HG03060 (cell line): ENCODE measurements at regions not wholly inside any gene's neighbourhood (a gene's known extent, or its start where the extent isn't known, plus 50 kb on each side); places are given as distances from the start of the nearest gene placed in this dataset.
"Not testable (repeated sequence)": the region's sequence is repeated elsewhere in the genome, so short reads cannot be mapped to it uniquely, and the experiment has no call there.

Source experiments
- ATAC-seq: cut with Tn5 transposase; IDR thresholded peaks from one replicate; pipeline ENCODE4 v1.9.1; 2021; ENCODE audit warnings: low read depth, moderate number of reproducible peaks; ENCODE audit not compliant: unreplicated experiment

DNA sequence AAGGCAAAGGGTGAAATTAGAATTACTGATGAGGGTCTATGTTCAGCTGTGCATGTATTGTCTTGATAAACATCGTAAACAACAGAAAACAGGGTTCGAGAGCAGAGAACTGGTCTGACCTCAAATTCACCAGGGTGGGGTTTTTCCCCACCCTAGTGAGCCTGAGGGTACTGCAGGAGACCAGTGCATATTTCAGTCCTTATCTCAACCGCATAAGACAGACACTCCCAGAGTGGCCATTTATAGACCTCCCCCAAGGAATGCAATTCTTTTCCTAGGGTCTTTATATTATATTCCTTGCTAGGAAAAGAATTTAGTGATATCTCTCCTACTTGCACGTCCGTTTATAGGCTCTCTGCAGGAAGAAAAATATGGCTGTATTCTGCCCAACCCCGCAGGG, 257.0 kb upstream of the OSR1 start:
- ATAC-seq, result not testable (repeated sequence)

DNA sequence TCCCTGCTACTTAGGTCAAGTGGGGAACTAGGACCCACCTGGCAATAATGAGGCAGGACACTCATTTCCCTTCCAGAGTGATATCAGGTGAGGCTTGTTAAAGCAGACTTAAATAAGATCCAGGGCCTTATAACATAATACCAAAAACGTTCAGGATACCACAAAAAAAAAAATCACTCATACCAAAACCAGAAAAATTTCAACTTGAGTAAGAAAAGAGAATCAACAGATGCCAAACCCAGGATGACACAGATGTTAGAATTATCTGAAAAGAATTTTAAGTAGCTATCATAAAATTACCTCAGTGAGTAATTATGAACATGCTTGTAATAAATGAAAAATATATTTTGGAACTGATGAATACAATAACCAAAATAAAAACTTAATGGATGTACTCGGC, 255.6 kb upstream of the OSR1 start:
- ATAC-seq, result no peak

DNA sequence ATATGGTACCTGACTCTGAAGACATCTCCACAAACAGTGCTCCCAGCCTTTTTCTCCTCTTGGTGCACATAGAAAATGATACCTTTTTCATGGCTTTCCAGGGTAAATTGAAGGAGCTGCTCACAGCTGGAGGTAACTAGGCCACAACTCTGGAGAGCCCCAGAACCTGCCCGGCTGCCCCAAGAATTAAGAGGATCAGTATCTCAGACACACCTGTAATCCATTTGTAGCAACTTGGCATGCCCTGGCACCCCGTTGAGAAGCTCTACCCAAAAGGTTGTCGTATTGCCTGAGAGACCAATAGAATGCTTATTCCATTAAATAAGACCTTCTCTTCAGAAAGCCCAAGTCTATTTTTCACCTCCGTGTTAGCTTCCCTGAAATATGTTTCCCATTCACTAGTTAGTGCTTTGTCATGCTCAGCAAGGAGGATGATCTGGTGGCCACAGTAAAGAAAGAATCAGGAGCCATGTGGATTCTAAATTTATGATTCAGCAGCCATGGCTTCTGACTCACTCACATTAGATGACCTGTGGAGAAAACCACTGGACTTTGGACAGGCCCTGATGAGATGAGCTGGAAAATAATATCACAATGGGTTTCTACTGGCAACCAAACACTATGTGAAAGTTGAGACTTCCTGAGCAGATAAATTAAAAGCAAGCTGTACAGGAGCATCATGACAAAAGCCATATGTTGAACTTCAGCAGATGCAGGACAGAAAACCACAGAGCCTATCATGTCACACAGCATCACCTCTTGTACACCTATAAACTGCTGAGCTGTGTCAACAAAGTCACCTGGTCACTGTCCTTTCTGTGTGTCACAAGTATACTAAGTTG, 253.3 kb upstream of the OSR1 start:
- no peak for ATAC-seq

DNA sequence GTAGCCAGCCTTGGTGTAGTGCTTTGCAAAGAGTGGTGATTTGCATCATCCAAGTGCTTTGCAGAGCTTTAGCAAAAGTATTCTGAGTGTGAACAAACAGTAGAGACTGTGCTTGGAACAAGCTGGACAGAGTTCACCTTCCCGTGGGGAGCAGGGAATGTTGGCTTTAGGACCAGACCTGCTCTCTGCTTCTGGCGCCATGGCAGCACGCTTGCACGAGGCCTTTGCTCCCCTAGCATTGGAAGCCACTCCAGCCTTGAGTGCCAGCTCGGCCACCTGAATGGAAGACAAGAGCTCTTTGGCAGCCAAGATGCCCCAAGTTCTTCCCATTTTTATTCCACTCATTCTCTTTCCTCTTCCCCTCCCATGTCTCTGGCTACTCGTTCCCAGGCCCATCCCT, 250.8 kb upstream of the OSR1 start:
- no peak for ATAC-seq

DNA sequence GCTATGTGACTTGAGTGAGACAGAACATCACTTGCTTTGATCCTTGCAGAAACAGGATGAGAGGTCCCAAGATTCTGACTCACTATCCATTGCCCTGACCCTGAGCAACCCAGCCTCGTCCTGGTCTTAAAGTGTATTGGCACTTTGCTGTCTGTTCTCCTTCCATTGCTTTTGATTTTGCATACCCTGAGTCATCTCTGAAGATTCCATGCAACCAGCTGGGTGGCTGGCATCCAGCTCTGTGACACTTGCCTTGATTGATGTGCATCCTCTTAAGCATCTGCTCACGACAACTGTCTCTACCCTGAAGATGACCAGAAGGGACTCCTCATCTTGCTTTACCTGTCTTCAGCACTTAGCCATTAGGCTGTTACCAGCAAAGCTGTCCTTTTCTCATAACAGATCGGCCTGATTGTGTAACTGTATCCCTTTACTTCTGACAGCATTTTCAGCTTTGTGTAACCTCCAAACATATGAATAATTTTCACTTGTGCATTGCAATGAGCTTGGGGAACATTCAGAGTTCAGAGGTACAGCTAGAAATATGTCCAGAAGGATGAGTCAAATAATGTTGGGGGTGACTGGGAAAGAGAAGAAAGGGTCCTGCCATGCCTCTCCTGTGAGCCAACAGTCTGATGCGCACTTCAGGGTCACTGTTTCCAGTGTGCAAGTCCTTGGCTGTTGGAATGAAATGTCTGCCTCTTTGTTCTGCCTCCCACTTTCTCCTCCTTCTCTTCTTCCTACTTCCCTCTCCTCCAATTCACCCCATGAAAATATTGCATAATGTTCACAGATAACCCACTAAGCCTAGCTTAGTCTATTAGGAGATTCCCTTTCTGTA, 249.7 kb upstream of the OSR1 start:
- no peak for ATAC-seq

DNA sequence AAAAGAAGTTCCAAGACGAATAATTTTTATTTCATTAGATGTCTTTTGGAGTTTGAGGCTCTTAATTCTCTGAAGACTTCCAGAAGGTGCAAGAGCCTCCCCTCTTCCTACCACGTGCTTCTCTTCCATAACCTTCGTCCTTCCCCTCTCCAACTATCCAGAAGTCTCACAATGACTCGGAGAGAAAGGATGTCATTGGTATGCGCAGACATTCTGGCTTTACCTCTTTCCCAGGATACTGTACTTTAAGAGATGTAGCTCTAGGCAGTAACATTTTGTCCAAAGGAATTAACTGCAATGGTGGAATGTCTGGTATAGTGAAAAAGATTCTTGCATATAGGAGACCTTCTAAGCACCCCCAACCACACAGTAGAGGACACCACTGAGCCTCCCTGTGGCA, 249.0 kb upstream of the OSR1 start:
- no peak for ATAC-seq

DNA sequence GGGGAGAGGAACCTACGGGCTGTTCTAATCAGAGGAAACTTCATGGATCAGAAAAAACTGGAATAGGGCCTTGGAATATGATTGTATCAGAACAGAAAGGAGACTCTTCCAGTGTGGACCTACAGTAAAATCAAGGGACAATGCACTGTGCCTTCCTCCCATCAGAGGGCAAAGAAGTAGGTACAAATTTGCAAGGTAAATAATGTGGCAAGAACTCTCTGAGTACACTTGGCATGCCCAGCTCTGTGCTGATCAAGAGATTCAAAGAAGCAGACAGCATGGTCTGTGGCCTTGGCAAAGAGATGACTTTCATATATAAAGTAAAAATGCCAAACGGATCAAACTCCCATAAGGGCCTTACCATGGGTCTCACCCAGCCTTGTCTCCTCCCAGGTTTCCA, 242.6 kb upstream of the OSR1 start:
- ATAC-seq, result no peak

DNA sequence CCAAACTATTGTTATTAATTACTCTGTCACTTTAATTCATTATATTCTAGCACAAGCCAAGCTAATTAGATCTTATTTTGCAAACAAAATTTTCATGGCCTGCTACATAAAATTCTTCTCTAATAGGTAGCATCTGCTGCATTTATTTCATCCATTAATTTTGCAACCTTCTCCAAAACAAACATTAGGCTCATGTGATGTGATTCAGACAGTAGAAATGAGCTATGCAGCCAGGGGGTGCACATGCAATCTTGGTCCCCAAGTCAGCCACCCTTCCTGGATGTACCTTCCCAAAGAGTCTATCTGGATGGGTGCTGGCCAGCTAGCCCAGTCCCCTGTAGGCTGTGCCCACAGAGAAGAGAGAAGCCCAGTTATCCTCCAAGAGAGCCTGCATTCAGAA, 242.1 kb upstream of the OSR1 start:
- no peak for ATAC-seq

DNA sequence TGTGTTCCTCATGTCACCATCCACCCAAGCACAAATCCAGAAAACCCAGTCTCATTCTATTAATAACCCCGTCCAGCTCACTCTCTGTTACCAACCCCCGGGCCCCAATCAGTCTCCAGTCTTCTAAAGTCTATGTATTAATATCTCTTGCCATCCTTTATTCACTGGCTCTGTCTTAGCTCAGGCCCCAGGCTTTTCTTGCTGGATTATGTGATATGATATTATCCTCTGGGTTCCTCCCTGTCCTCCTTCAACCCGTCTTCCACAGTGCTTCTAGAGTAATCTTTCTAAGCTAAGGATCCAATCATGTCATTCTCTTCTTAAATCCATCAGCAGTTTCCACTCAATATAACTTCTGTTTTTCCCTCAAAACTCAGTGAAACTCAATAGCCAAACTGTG, 240.5 kb upstream of the OSR1 start:
- ATAC-seq, result no peak

DNA sequence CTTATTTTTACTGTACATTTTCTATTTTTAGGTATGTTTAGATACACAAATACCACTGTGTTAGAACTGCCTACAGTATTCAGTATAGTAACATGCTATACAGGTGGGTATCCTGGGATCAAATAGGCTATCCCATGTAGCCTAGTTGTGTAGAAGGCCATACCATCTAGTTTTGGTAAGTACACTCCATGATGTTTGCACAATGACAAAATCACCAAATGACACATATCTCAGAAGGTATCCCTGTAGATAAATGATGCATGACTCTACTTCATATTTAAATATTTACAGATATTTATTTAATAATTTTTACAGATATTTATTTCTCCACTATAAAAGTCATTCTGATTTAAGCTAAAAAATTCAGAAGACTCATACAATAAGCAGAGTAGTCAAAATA, 233.8 kb upstream of the OSR1 start:
- ATAC-seq, result no peak

DNA sequence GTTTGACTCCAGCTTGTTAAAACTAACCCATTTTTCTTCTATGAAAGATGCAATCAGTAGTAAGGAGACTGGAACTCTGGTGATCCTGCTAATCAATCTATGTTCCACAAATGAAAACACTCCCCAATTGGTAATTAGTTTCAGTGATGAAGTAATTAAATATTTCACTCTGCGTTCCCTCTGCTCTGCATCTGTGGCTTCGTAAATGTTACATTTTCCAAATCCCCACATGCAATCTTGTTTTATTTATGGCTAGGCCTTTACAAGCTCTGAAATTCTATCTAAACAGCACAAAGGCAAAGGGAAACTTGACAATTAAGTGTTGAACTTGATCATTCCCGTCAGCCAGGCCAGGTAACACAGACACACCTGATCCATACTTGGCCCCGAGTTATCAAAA, 231.4 kb upstream of the OSR1 start:
- no peak for ATAC-seq

DNA sequence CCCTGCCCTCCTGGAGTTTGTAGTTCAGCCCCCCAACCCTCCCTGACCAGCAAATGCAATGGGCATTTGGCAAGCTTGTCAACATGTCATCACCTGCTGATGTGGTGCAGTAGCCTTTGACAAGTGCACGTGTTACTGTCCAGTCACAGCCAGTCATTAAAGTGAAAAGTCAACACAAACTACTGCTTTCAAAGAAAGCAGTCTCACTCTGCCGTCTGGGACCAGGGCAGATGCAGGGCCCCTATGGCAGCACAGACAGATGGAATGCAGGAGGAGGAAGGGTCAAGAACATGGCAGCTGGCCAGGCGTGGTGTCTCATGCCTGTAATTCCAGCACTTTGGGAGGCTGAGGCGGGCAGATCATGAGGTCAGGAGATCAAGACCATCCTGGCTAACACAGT, 222.4 kb upstream of the OSR1 start:
- no peak for ATAC-seq

DNA sequence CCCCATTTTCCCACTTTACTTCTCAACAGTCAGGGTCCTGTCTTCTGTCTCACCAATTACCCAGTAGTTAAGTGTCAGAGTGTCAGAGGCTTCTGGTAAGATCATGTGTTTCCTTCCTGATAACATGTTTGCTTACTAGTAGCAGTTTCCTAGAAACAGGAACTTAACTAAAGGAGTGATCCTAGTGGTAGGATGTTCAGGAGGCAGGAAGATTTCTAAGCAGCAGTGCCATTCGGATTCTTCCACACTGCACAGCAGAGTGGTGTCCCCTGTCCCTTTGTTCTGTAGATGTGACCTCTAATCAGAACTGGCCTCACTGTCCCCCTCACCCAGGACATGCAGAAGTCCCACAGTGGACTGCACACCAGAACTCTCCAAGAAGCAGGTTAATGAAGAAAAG, 221.8 kb upstream of the OSR1 start:
- no peak for ATAC-seq

DNA sequence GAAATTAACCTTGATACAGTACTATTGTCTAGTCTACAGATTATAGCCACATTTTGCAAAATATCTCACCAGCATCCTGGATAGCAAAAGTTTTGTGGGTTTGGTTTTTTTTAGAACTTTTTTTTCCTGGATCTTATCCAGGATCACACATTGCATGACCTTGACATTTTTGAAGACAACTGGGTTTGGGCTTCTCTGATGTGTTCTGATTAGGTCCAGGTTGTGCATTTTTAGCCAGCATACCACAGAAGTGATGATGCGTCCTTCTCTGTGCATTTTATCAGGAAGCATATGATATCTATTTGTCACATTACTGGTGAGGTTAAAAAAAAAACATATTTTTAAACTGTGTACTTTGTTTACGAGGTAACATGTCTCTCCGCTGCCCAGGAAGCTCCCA, 221.0 kb upstream of the OSR1 start:
- no peak for ATAC-seq

DNA sequence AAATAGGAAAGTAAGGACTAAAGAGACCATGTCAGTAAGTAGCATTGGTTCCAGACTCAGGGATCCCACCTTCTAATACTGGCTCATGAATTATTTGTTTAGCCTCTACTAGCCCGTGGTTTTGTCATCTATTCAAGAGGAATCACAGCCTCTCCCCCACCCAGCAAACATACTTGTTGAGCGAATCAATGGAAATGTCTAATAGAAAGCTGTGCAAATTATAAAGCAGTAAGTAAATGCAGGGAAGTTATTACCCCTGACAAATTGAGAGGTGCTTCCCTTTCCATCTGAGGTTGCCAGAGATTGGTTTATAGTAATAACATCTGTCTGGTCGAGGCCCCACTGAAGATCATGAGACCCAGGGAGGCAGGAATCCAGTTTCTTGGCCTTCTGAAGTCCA, 219.3 kb upstream of the OSR1 start:
- no peak for ATAC-seq

DNA sequence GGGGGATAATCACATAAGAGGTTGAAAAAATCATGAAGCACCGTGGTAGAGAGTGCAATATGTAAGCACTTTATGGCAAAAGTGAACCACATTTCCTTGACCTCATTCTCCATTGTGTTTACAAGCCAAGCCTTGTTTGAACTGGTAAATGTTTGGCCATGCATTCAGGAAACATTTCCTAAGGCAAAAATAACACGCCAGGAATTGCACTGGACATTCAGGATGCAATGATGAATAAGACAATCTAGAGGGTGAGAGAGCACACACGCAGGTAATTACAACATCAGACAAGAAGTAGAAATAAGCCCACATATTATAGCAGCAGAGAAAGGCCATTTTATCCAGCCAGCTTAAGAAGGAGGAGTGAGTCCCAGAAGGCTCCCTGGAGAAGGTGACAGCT, 218.0 kb upstream of the OSR1 start:
- ATAC-seq, result no peak

DNA sequence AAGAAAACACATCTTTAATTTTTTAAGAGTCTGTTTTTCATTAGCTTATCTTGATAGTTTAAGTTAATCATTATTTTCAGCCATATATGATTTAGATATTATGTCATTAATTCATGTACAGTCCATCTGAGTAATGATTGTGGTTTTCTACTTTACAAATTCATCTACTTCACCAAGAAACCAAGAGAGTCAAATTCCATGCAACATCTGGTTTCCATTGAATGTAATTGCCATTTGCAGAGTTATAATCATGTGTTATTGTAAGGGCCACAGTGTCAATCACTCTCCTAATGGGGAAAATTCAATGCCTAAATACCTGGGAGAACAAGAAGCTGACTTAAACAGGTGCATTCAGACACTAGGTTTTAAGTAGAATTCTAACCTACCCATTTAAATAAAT, 217.2 kb upstream of the OSR1 start:
- ATAC-seq, result no peak

DNA sequence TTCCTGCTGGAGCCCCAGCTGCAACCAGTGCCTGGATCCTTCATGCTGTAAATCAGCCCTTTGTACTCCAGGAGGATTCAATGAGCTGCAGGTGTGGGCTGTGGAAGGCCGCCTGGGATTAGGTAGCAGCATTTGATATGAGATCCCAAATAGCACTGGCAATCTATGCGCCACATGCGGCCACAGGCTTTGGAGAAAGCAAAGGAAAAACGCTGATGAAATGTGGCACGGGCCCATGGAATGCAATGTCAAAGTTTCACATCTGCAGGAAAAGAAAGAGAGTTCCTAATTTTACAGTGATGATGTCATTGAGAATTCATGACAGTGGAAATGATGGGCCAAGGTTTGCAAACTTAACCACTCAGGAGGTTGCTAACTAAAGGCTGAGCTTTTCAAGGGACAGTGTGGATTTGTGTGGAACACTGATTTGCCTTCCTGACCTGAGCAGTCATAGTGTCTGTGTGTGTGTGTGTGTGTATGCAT, 216.4 kb upstream of the OSR1 start:
- no peak for ATAC-seq

DNA sequence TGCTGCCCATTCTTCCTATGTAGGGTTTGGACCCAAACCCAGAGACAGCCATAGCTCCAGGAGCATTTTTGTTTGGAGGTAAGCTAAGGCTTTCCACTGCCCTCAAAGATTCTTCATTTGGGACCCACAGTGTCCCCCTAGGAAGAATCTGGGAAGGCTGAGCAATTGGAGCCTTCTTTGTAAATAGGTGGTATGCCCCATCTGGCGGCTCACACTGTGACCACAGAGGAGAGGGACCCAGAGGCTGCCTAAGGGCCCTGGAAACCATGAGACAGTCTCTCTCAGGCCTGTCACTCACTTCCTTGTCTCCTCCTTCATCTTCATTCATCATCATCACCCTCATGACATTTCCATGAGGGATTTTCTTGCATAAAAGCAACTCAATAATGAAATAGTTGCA, 215.4 kb upstream of the OSR1 start:
- ATAC-seq, result no peak

DNA sequence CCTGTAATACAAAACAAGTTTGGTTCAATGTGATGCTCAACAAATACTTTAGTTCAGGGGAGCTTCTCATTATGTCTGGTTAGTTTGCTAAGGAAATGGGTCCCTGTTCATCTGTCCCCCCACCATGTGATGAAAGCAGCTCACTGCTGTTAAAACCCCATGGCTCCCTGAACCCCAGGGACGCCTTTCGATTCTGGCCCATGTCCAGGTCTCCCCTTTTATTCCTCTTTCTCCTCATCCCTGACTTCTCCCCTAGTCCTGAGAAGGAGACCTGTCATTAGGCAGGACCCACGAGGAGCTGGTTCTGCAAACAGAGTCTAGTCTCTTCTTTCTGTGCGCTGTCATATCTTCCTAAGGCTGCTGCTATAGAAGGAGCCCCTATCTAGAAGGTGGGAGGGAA, 213.3 kb upstream of the OSR1 start:
- no peak for ATAC-seq

DNA sequence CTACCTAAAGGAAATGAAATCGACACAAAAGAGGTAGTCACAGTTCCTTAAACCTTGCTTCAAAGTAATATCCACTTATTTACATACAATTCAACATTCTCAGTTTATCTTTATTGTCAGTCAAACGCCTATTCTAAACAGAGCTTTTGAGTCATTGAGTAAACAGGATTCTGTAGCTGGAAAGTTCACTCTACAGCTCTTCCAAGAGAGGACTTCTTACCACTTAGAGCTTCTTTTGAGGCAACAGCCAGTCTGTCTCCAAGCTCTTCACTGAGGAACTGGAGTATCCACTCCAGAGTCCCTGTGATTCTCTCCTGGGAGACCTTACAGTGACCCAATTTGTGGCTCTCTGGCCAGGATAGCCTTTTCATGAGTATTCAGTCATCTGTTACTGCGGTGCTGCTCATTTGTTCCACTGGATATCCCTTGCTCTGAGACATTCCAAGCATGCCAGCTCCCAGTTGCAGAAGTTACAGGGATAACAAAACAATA, 210.9 kb upstream of the OSR1 start:
- no peak for ATAC-seq

DNA sequence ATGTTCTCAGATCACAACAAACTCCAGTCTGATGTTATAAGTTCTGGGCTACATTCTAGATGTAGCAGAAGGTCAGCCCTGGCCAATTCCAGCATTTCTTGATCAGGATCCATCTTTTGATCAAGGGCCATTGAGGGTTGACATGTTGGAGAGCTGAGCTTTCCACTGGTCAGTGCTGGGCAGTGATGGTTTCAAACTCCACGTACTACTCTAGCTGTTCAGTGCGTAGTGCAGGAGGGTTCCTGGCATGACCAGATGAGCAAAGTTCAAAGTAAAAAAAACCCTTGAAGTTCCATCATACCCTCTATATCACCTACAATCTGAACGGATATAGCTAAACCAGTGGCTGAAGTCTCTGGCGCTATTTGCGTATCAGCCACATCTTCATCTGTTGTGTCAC, 210.4 kb upstream of the OSR1 start:
- ATAC-seq, result no peak
